BJ (cell line): ENCODE measurements at regions not wholly inside any gene's neighbourhood (a gene's known extent, or its start where the extent isn't known, plus 50 kb on each side); places are given as distances from the start of the nearest gene placed in this dataset.

Experiments
- CTCF ChIA-PET: fragments of 350-600 bp; formaldehyde crosslinking; extraction: SDS; loops from one replicate; lab custom pipeline; 2021; ENCODE audit warnings: antibody characterized with exemption, inconsistent platforms; lab: Yijun Ruan, JAX
- POLR2A ChIA-PET: fragments of 300-600 bp; sonication (Branson Sonifier 250); formaldehyde crosslinking; extraction: SDS; loops from one replicate; lab custom pipeline; 2021; ENCODE audit warnings: antibody characterized with exemption; lab: Charles Lee
- DNase-seq: peaks from one replicate; pipeline ENCODE4 v3.0.0-alpha.2; 2011; ENCODE audit warnings: low read depth
- H3K27me3 ChIP-seq: 2 replicates; pipeline ENCODE4 v1.6.0; 2011; ENCODE audit warnings: low read length; ENCODE audit not compliant: control insufficient read depth, insufficient read depth
- H3K36me3 ChIP-seq: 2 replicates; pipeline ENCODE4 v1.5.1; 2011; ENCODE audit warnings: low read length; ENCODE audit not compliant: control insufficient read depth, insufficient read depth
- H3K4me3 ChIP-seq: 2 replicates; pipeline ENCODE4 v1.5.1; 2011; ENCODE audit warnings: low read depth, mild to moderate bottlenecking, control low read depth, low read length
- CTCF ChIP-seq: IDR thresholded peaks from 2 replicates; pipeline ENCODE4 v1.5.1; 2011; ENCODE audit warnings: low read depth, mild to moderate bottlenecking, control low read depth, inconsistent platforms, low read length, moderate library complexity; ENCODE audit not compliant: insufficient read depth

- no peak for DNase-seq
- POLR2A ChIA-PET: no interaction called here
- CTCF ChIA-PET: no interaction called here
- TF ChIP-seq CTCF: no peak
- no peak overlapping the region for H3K4me3 ChIP-seq
- no peaks in the 10 kb centered on the region for H3K27me3 ChIP-seq
- H3K36me3 ChIP-seq: no peaks in the 10 kb centered on the region
These were observed 658.4 kb downstream of the MED13L start for GRCh38 chr12:115619061-115619460.

DNA sequence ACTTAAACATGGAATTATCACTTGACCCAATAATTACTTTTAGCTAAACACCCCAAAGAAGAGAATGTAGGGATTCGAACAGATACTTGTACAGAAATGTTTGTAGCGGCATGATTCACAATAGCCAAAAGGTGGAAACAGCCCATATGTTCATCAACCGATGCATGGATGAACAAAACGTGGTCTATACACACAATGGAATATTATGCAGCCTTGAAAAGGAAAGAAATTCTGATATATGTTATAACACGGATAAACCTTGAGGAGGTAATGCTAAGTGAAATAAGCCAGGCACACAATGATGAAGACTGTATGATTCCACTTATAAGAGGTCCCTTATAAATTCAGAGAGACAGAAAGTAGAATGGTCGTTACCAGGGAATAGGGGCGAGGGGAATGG, 659.4 kb downstream of the MED13L start:
- Histone ChIP-seq H3K36me3 (no peaks in the 10 kb centered on the region), H3K27me3 (no peaks in the 10 kb centered on the region), H3K4me3 (no peak overlapping the region)
- ChIA-PET POLR2A (no interaction called here), CTCF (no interaction called here)
- no peak for DNase-seq
- no peak for TF ChIP-seq CTCF

GRCh38 chr12:115617391-115617790, 660.1 kb downstream of the MED13L start:
- no peak overlapping the region for H3K4me3 ChIP-seq
- TF ChIP-seq CTCF: no peak
- H3K36me3 ChIP-seq: no peaks in the 10 kb centered on the region
- no peak for DNase-seq
- H3K27me3 ChIP-seq: no peaks in the 10 kb centered on the region
- ChIA-PET CTCF (no interaction called here), POLR2A (no interaction called here)

GRCh38 chr12:115611477-115611876, 666.0 kb downstream of the MED13L start:
- no peaks in the 10 kb centered on the region for H3K27me3 ChIP-seq
- DNase-seq: no peak
- no peak overlapping the region for H3K4me3 ChIP-seq
- CTCF ChIA-PET: interaction anchor here (1.6 kb wide), 1 partner anchor 10 kb away, joined by 3 read pairs; no protein-coding TSS in a partner anchor
- no peaks in the 10 kb centered on the region for H3K36me3 ChIP-seq
- POLR2A ChIA-PET: no interaction called here
- no peak for TF ChIP-seq CTCF

DNA sequence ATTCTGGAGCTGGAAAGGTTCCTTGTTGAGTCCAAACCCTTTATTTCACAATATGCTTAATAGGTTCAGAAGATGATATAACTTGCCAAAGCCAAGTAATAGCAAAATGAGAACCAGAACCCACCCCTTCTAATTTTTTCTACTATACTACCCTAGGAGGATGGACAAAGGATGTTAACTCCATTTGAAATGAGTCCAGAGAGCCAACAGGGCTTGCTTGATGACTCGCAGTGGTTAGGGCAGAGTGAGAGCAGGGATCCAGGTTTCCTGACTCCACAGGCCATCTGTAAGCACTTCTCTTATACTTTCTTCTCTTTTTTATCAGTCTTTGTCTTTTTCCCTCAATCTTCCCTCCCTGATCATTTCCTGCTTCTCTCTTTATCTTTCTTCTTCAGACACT, 668.1 kb downstream of the MED13L start:
- no peak for TF ChIP-seq CTCF
- no peak for DNase-seq
- H3K27me3 ChIP-seq: no peaks in the 10 kb centered on the region
- no peaks in the 10 kb centered on the region for H3K36me3 ChIP-seq
- CTCF ChIA-PET: no interaction called here
- H3K4me3 ChIP-seq: no peak overlapping the region
- POLR2A ChIA-PET: no interaction called here
